Hepatocyte (in vitro differentiated cells): ENCODE measurements at regions not wholly inside any gene's neighbourhood (a gene's known extent, or its start where the extent isn't known, plus 50 kb on each side); places are given as distances from the start of the nearest gene placed in this dataset.

Source experiments
- DNase-seq: peaks from one replicate; pipeline ENCODE4 v3.0.0-alpha.2; 2016; ENCODE audit warnings: low spot score
- H2AFZ ChIP-seq: fragments of 200-600 bp; sonication (generic); 2 replicates; pipeline ENCODE4 v1.6.0; 2016; ENCODE audit warnings: antibody characterized with exemption, mild to moderate bottlenecking
- H3K27ac ChIP-seq: fragments of 200-600 bp; sonication (generic); 2 replicates; pipeline ENCODE4 v1.5.1; 2016; ENCODE audit warnings: mild to moderate bottlenecking
- H3K27me3 ChIP-seq: fragments of 200-600 bp; sonication (generic); 2 replicates; pipeline ENCODE4 v1.6.1; 2016
- H3K36me3 ChIP-seq: fragments of 200-600 bp; sonication (generic); replicated peaks from 2 replicates; pipeline ENCODE4 v1.5.1; 2016; ENCODE audit warnings: low read depth; ENCODE audit not compliant: insufficient read depth
- H3K4me1 ChIP-seq: fragments of 200-600 bp; sonication (generic); 2 replicates; pipeline ENCODE4 v1.5.1; 2016; ENCODE audit warnings: mild to moderate bottlenecking, moderate library complexity; ENCODE audit not compliant: insufficient read depth
- H3K4me2 ChIP-seq: fragments of 200-600 bp; sonication (generic); 2 replicates; pipeline ENCODE4 v1.6.0; 2016
- H3K4me3 ChIP-seq: fragments of 200-600 bp; sonication (generic); 2 replicates; pipeline ENCODE4 v1.5.1; 2016; ENCODE audit warnings: mild to moderate bottlenecking
- H3K79me2 ChIP-seq: fragments of 200-600 bp; sonication (generic); 2 replicates; pipeline ENCODE4 v1.6.0; 2017; ENCODE audit warnings: mild to moderate bottlenecking
- H3K9me2 ChIP-seq: fragments of 200-600 bp; sonication (generic); replicated peaks from 2 replicates; pipeline ENCODE4 v1.6.0; 2017; ENCODE audit warnings: mild to moderate bottlenecking; ENCODE audit not compliant: insufficient read depth
- H3K9me3 ChIP-seq: fragments of 200-600 bp; sonication (generic); 2 replicates; pipeline ENCODE4 v1.5.1; 2016; ENCODE audit warnings: low read depth, mild to moderate bottlenecking
- H4K20me1 ChIP-seq: fragments of 200-600 bp; sonication (generic); 2 replicates; pipeline ENCODE4 v1.6.0; 2016; ENCODE audit warnings: mild to moderate bottlenecking; ENCODE audit not compliant: insufficient read depth, poor library complexity, severe bottlenecking
- EZH2 ChIP-seq: fragments of 200-600 bp; sonication (generic); IDR thresholded peaks from 2 replicates; pipeline ENCODE4 v1.6.1; 2016; ENCODE audit warnings: antibody characterized with exemption, mild to moderate bottlenecking, borderline replicate concordance
- EZH2phosphoT487 ChIP-seq: fragments of 200-600 bp; sonication (generic); IDR thresholded peaks from one replicate; pipeline ENCODE4 v1.6.1; 2018; ENCODE audit warnings: antibody characterized with exemption, mild to moderate bottlenecking, low read depth, moderate library complexity; ENCODE audit not compliant: unreplicated experiment, severe bottlenecking
- WGBS: methylation state at CpG from one replicate; pipeline ENCODE4 v1.1.6; 2016; ENCODE audit warnings: low lambda C conversion rate; ENCODE audit errors: missing lambda C conversion rate; 5-methylcytosine and 5-hydroxymethylcytosine counted together
- TF ChIP-seq, protein P1 (sequence below): fragments of 200-600 bp; sonication (generic); IDR thresholded peaks from 2 replicates; pipeline ENCODE4 v1.5.1; 2016; ENCODE audit warnings: antibody characterized with exemption, mild to moderate bottlenecking; ENCODE audit not compliant: poor library complexity

DNA sequence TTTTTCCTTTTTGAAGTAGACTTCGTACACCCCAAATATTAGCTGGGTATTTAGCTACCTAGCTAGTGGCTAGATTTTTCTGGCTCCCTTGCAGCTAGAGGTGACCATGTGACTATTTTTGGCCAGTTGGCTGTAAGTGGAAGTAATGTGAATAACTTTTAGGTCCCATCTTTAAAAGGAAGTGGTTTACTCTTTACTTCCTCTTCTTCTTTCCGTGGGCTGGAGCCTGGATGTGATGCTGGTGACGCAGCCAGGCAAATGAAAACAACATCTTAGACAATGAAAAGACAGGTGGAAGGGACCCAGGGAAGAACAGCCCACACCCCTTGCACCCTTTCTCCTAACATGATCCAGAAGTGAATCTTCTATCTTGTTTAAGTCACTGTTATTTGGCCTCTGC is 245.5 kb downstream of the ATP23 start:
- H3K9me3 ChIP-seq, result no peaks in the 10 kb centered on the region
- no peaks in the 10 kb centered on the region for H3K4me1 ChIP-seq
- no peak for DNase-seq
- H3K27ac ChIP-seq, result no peak overlapping the region
- 90% methylated on average over 3 of the region's 3 CpGs for WGBS
- no peaks in the 10 kb centered on the region for H3K36me3 ChIP-seq
- H3K27me3 ChIP-seq, result no peaks in the 10 kb centered on the region
- H3K4me2 ChIP-seq, result no peak overlapping the region
- H2AFZ ChIP-seq, result no peak overlapping the region
- TF ChIP-seq, protein P1, sequence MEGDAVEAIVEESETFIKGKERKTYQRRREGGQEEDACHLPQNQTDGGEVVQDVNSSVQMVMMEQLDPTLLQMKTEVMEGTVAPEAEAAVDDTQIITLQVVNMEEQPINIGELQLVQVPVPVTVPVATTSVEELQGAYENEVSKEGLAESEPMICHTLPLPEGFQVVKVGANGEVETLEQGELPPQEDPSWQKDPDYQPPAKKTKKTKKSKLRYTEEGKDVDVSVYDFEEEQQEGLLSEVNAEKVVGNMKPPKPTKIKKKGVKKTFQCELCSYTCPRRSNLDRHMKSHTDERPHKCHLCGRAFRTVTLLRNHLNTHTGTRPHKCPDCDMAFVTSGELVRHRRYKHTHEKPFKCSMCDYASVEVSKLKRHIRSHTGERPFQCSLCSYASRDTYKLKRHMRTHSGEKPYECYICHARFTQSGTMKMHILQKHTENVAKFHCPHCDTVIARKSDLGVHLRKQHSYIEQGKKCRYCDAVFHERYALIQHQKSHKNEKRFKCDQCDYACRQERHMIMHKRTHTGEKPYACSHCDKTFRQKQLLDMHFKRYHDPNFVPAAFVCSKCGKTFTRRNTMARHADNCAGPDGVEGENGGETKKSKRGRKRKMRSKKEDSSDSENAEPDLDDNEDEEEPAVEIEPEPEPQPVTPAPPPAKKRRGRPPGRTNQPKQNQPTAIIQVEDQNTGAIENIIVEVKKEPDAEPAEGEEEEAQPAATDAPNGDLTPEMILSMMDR, result no peak
- TF ChIP-seq EZH2phosphoT487 (no peak), EZH2 (no peak)
- no peaks in the 10 kb centered on the region for H3K79me2 ChIP-seq
- H3K4me3 ChIP-seq, result no peak overlapping the region
- no peaks in the 10 kb centered on the region for H4K20me1 ChIP-seq
- no peaks in the 10 kb centered on the region for H3K9me2 ChIP-seq

- Histone ChIP-seq H3K4me1 (no peaks in the 10 kb centered on the region), H3K4me2 (no peak overlapping the region), H3K9me2 (no peaks in the 10 kb centered on the region), H3K79me2 (no peaks in the 10 kb centered on the region), H4K20me1 (no peaks in the 10 kb centered on the region), H3K27ac (no peak overlapping the region), H3K4me3 (no peak overlapping the region), H3K27me3 (no peaks in the 10 kb centered on the region), H3K36me3 (no peaks in the 10 kb centered on the region), H3K9me3 (no peaks in the 10 kb centered on the region), H2AFZ (no peak overlapping the region)
- 87% methylated on average over 1 of the region's 1 CpG for WGBS
- DNase-seq, result no peak
- no peak for TF ChIP-seq EZH2phosphoT487
- TF ChIP-seq EZH2, result no peak
- TF ChIP-seq, protein P1, result no peak
Observed at GRCh38 chr12:58189030-58189429, 247.7 kb downstream of the ATP23 start.

DNA sequence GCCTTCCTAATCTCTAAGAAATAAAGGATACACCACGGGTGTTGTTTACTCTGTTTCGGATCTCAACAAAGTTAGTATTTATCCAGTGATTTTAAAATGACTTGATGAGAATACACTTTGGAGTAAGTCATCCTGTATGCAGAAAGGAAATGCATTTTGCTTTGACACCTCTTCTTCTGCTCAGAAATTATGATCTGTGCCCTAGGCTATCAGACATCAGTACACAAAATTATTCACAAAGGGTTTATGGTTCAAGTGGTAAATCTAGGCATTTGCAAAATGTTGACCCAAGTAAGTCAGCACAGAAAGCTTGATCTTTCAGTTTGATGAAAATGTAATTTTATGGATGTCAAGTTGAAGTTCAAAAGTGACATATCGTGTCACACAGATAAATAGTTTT is 248.5 kb downstream of the ATP23 start:
- Histone ChIP-seq H4K20me1 (no peaks in the 10 kb centered on the region), H3K27ac (no peak overlapping the region), H3K4me2 (no peak overlapping the region), H3K36me3 (no peaks in the 10 kb centered on the region), H3K4me3 (no peak overlapping the region), H3K27me3 (no peaks in the 10 kb centered on the region), H3K79me2 (no peaks in the 10 kb centered on the region), H3K4me1 (no peaks in the 10 kb centered on the region), H2AFZ (no peak overlapping the region), H3K9me2 (no peaks in the 10 kb centered on the region), H3K9me3 (no peaks in the 10 kb centered on the region)
- WGBS, result 81% methylated on average over 3 of the region's 3 CpGs
- DNase-seq, result no peak
- TF ChIP-seq EZH2phosphoT487 (no peak), EZH2 (no peak)
- TF ChIP-seq, protein P1, result no peak

DNA sequence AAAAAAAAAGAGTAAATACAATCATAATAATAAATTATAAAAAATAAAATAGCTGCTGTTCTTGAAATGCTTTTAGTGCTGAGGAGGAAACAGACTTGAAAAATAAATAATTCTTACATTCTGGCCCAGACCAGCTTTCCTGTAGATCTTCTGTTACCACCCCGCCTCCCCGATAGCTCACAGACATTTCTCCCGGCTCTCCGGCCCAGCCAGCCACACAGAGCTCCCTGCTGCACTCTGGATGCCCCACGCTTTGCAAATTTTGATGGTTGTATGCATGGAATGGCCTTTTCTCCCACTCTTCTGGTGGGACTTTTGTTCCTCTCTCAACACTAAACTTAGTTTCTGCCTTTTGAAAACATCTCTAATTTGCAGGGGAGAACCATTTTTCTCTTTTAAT is 249.3 kb downstream of the ATP23 start:
- Histone ChIP-seq H3K4me2 (no peak overlapping the region), H3K4me3 (no peak overlapping the region), H3K36me3 (no peaks in the 10 kb centered on the region), H3K79me2 (no peaks in the 10 kb centered on the region), H3K9me2 (no peaks in the 10 kb centered on the region), H3K27ac (no peak overlapping the region), H4K20me1 (no peaks in the 10 kb centered on the region), H2AFZ (no peak overlapping the region), H3K27me3 (no peaks in the 10 kb centered on the region), H3K4me1 (no peaks in the 10 kb centered on the region), H3K9me3 (no peaks in the 10 kb centered on the region)
- WGBS, result 78% methylated on average over 5 of the region's 5 CpGs
- no peak for TF ChIP-seq EZH2phosphoT487
- TF ChIP-seq, protein P1, result no peak
- TF ChIP-seq EZH2, result no peak
- no peak for DNase-seq
